Heart left ventricle (tissue), 16 donors: ENCODE measurements at regions not wholly inside any gene's neighbourhood (a gene's known extent, or its start where the extent isn't known, plus 50 kb on each side); places are given as distances from the start of the nearest gene placed in this dataset.

ENCODE experiments used
- ATAC-seq, 4 donors: fragments of 200-7000 bp; cut with Tn5 transposase; one replicate each; pipeline ENCODE4 v1.9.1; 2020 to 2022; ENCODE audit warnings: moderate library complexity in 4 of 4, mild to moderate bottlenecking in 3 of 4, moderate number of reproducible peaks in 1 of 4
- DNase-seq, 5 donors: peaks; one replicate each; pipeline ENCODE4 v3.0.0-alpha.2; 2020
- H3K27ac ChIP-seq, 12 donors: fragments of 200-600 bp; sonication (generic) in 4 of 12; one replicate each; pipeline versions ENCODE4 v1.5.0 to v1.8.0; 2016 to 2022; ENCODE audit warnings: mild to moderate bottlenecking in 2 of 12
- H3K27me3 ChIP-seq, 9 donors: fragments of 200-600 bp; sonication (generic) in 2 of 9; one replicate each; pipeline versions ENCODE4 v1.5.1 to v1.8.0; 2016 to 2022; ENCODE audit warnings: mild to moderate bottlenecking in 3 of 9
- H3K36me3 ChIP-seq, 9 donors: fragments of 200-600 bp; sonication (generic) in 2 of 9; one replicate each; pipeline versions ENCODE4 v1.5.0 to v1.8.0; 2018 to 2022; ENCODE audit warnings: mild to moderate bottlenecking in 2 of 9
- H3K4me1 ChIP-seq, 12 donors: fragments of 200-600 bp; sonication (generic) in 4 of 12; one replicate each; pipeline versions ENCODE4 v1.5.0 to v1.8.0; 2016 to 2022; ENCODE audit warnings: mild to moderate bottlenecking in 3 of 12
- H3K4me3 ChIP-seq, 12 donors: fragments of 200-600 bp; sonication (generic) in 4 of 12; one replicate each; pipeline versions ENCODE4 v1.5.0 to v1.8.0; 2017 to 2022; ENCODE audit warnings: mild to moderate bottlenecking in 9 of 12, moderate library complexity in 4 of 12
- H3K9me3 ChIP-seq, 12 donors: fragments of 200-600 bp; sonication (generic) in 4 of 12; one replicate each; pipeline versions ENCODE4 v1.5.0 to v1.8.0; 2016 to 2022; ENCODE audit warnings: mild to moderate bottlenecking in 1 of 12
- CTCF ChIP-seq, 12 donors: fragments of 200-600 bp; sonication (generic) in 4 of 12; IDR thresholded peaks; one replicate each; pipeline versions ENCODE4 v1.5.0 to v1.8.0; 2018 to 2022; ENCODE audit warnings: antibody characterized with exemption in 12 of 12, mild to moderate bottlenecking in 5 of 12
- POLR2A ChIP-seq, 2 donors: fragments of 450-650 bp; IDR thresholded peaks; one replicate each; pipeline ENCODE4 v1.6.1; 2017; ENCODE audit warnings: antibody characterized with exemption in 2 of 2, mild to moderate bottlenecking in 2 of 2, moderate library complexity in 2 of 2
- WGBS, 4 donors: extraction: QIAGEN DNeasy Blood & Tissue Kit in 2 of 4; methylation state at CpG; one replicate each; pipeline versions ENCODE4 v1.1.5 to v1.1.7; 2013 to 2018; 5-methylcytosine and 5-hydroxymethylcytosine counted together
- intact Hi-C, 10 donors: fragments of 100-400 bp; cut with DNase I; formaldehyde crosslinking; loops; one replicate each; pipeline versions ENCODE4 v1.11.1 to v1.14.2; 2022
- donor health status: ischemic (EF 13 %, LVEDD 7.1; RV severe dilation, severe dysfunction).
- donor health status: healthy with polysubstance abuse.
- donor health status: DM: no; HTN: yes; CAD: no.
- donor health status: DM: no; HTN: no; CAD: no.
- donor health status: ischemic (EF 25% LVEDD 6.9; RV normal size, moderate dysfunction).
- donor health status: ischemic (EF 25% LVEDD 5.7; RV mildly dilated, moderate dysfunction).
- donor health status: healthy.
- donor health status: DM: yes; HTN: yes; CAD: no.
- donor health status: ischemic (EF 35%, LVEDD 5.7; RV mildly dilated, moderate dysfunction).
- donor health status: nonischemic (EF 11% LVEDD 7.7; RV severe dilation, severe dysfunction).
- donor health status: DM: yes; HTN: yes; CAD: no.
- donor health status: PGD.
- donor health status: ischemic (EF 29% LVEDD 5.4; RV normal size, mild dysfunction).
- donor health status: nonischemic (EF 23%, LVEDD 6.1; RV moderate dilation, normal function).

DNA sequence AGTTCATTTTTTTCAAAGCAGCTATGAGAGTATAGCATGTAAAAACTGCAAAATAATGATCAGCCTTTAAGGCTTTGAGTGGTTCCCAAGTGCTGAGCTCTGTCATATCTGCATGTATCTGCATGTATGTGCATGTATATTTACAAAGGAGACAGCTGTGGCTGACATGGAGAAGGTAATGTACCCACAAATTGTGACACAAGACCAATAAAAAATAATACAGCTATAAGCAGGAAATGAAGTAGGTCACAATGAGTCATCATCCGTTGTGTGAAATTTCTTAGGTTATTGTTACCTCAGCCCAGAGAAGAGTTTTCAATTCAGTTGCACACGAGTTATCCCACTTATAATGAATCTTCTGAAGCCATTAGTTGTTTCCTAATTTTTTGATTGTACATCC is 60.9 kb upstream of the MED4 start:
- Histone ChIP-seq H3K27ac (peak overlapping the region in 8 of 12 donors; percentile 1 to 81 (median 14)), H3K4me1 (peaks cover 0 to 88% (median 5%) of the 10 kb centered on the region in 12 donors), H3K4me3 (no peak overlapping the region), H3K27me3 (no peaks in the 10 kb centered on the region), H3K9me3 (no peaks in the 10 kb centered on the region), H3K36me3 (no peaks in the 10 kb centered on the region)
- 49 to 70% (median 63%) methylated on average over 2 of the region's 2 CpGs for WGBS, 4 donors
- peak; percentile 26 to 64 (median 58) for ATAC-seq
- no peak for TF ChIP-seq POLR2A (IDR thresholded peaks at IDR 0.05)
- no peak for TF ChIP-seq CTCF (IDR thresholded peaks at IDR 0.05)
- DNase-seq: no peak
- intact Hi-C loops: no loop called here

DNA sequence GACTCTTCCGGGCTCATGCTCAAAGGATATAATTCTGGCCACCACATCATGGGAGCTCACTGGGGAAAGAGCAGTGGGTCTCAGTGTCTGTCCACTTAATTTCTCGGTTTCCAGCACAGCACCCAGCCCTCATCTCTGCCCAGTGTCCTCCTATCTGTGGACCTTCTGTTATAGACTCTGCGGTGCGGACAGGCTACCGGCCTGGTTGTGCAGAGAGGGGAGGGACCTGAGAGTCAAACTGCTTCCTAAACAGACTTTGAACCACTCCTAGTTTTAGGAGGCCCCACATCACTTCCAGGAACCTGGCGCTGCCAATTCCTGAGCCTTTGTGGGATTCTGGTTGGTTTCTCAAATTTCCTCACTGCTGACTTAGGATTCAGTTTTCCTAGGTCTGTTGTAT is 59.8 kb upstream of the MED4 start:
- Histone ChIP-seq H3K36me3 (no peaks in the 10 kb centered on the region), H3K27ac (peak overlapping the region in 1 of 12 donors; percentile 81), H3K27me3 (no peaks in the 10 kb centered on the region), H3K4me3 (no peak overlapping the region), H3K9me3 (no peaks in the 10 kb centered on the region), H3K4me1 (peaks cover 0 to 78% (median 4%) of the 10 kb centered on the region in 12 donors)
- no peak for DNase-seq
- WGBS, 4 donors: 90 to 95% (median 94%) methylated on average over 6 of the region's 6 CpGs
- intact Hi-C loops: no loop called here
- ATAC-seq: no peak
- TF ChIP-seq POLR2A (IDR thresholded peaks at IDR 0.05): no peak
- TF ChIP-seq CTCF (IDR thresholded peaks at IDR 0.05): no peak

- no peak overlapping the region for H3K27ac ChIP-seq
- ATAC-seq: no peak
- DNase-seq: no peak
- intact Hi-C loops: no loop called here
- peaks cover 0 to 63% (median 2%) of the 10 kb centered on the region in 12 donors for H3K4me1 ChIP-seq
- no peak overlapping the region for H3K4me3 ChIP-seq
- H3K9me3 ChIP-seq: no peaks in the 10 kb centered on the region
- H3K36me3 ChIP-seq: no peaks in the 10 kb centered on the region
- TF ChIP-seq CTCF (IDR thresholded peaks at IDR 0.05) (no peak), POLR2A (IDR thresholded peaks at IDR 0.05) (no peak)
- H3K27me3 ChIP-seq: no peaks in the 10 kb centered on the region
- 77 to 87% (median 81%) methylated on average over 3 of the region's 3 CpGs for WGBS, 4 donors
Observed at GRCh38 chr13:48153186-48153585, 58.3 kb upstream of the MED4 start.

- ATAC-seq (no peak), DNase-seq (no peak)
- Histone ChIP-seq H3K4me1 (peaks cover 0 to 47% (median 2%) of the 10 kb centered on the region in 12 donors), H3K27ac (peak overlapping the region in 1 of 12 donors; percentile 89), H3K9me3 (no peaks in the 10 kb centered on the region), H3K27me3 (no peaks in the 10 kb centered on the region), H3K36me3 (no peaks in the 10 kb centered on the region), H3K4me3 (no peak overlapping the region)
- WGBS, 4 donors: 79 to 81% (median 80%) methylated on average over 5 of the region's 5 CpGs
- intact Hi-C loops: no loop called here
- TF ChIP-seq POLR2A (IDR thresholded peaks at IDR 0.05) (no peak), CTCF (IDR thresholded peaks at IDR 0.05) (no peak)
Observed at GRCh38 chr13:48151363-48152161, 56.7 kb upstream of the MED4 start.
